ENCODE measurements at regions not wholly inside any gene's neighbourhood (a gene's known extent, or its start where the extent isn't known, plus 50 kb on each side); places are given as distances from the start of the nearest gene placed in this dataset.

GRCh38 chr14:25501749-25502148 is 451.8 kb upstream of the STXBP6 start:
- H4K20me1 ChIP-seq (replicated peaks; ENCODE audit: control insufficient read depth, insufficient read depth, low read length) = no peaks in the 10 kb centered on the region
- no peaks in the 10 kb centered on the region for H3K27me3 ChIP-seq (ENCODE audit: control insufficient read depth in 2 of 2, insufficient read depth in 2 of 2, low read length in 2 of 2)
- H3K79me2 ChIP-seq (ENCODE audit: control insufficient read depth, insufficient read depth, low read length) = no peaks in the 10 kb centered on the region
- intact Hi-C loops (cut with micrococcal nuclease) = no loop called here
- no peak overlapping the region for H3K4me2 ChIP-seq (ENCODE audit: insufficient read depth, low read length)
- no peaks in the 10 kb centered on the region for H3K36me3 ChIP-seq (ENCODE audit: control insufficient read depth, insufficient read depth, low read length)
- H3K9me3 ChIP-seq (replicated peaks; ENCODE audit: control insufficient read depth, insufficient read depth, low read depth, low read length) = no peaks in the 10 kb centered on the region
- FAIRE-seq (no peak), DNase-seq (ENCODE audit: extremely low read depth in 1 of 4, low spot score in 3 of 4) (no peak), ATAC-seq (no peak)
- no peak overlapping the region for H3K4me3 ChIP-seq
- no TSS peak for BruUV-seq (replicated peaks)
- WGBS (ENCODE audit: insufficient coverage, low coverage, missing lambda C conversion rate) = 2% methylated on average over 6 of the region's 6 CpGs
- CTCF ChIA-PET (ENCODE audit: low intra/inter-chr PET ratio) = no interaction called here
- no peak overlapping the region for H2AFZ ChIP-seq (ENCODE audit: low read depth, low read length)
- no peaks in the 10 kb centered on the region for H3K9me1 ChIP-seq (ENCODE audit: control insufficient read depth, insufficient read depth, low read length)
- no peak overlapping the region for H3K27ac ChIP-seq (ENCODE audit: extremely low read depth, low read depth, low read length)
- in situ Hi-C loops (cut with MboI) = no loop called here
- H3K4me1 ChIP-seq (replicated peaks in 1 of 2; ENCODE audit: control insufficient read depth in 2 of 2, insufficient read depth in 2 of 2, low read length in 2 of 2) = no peaks in the 10 kb centered on the region
- POLR2A ChIA-PET = no interaction called here
- H3K9ac ChIP-seq (ENCODE audit: insufficient read depth in 1 of 2, low read depth in 2 of 2, low read length in 2 of 2) = no peak overlapping the region
- TF ChIP-seq TBL1XR1 (IDR thresholded peaks at IDR 0.05; ENCODE audit: low read length in 2 of 2) (no peak), PTBP1 (IDR thresholded peaks at IDR 0.05; ENCODE audit: low read depth, low read length) (no peak), MITF (IDR thresholded peaks at IDR 0.05) (no peak), ZNF140 (CRISPR knock-in tag; IDR thresholded peaks at IDR 0.05) (no peak), SMARCC2 (IDR thresholded peaks at IDR 0.05; ENCODE audit: low read depth) (no peak), ZNF431 (CRISPR knock-in tag; IDR thresholded peaks at IDR 0.05) (no peak), XRCC5 (IDR thresholded peaks at IDR 0.05; ENCODE audit: low read depth, low read length) (no peak), NFRKB (IDR thresholded peaks at IDR 0.05; ENCODE audit: low read depth) (no peak), HMBOX1 (IDR thresholded peaks at IDR 0.05) (no peak), ZNF277 (CRISPR knock-in tag; IDR thresholded peaks at IDR 0.05; ENCODE audit: borderline replicate concordance) (no peak), ARID4B (CRISPR knock-in tag; IDR thresholded peaks at IDR 0.05) (no peak), ZNF76 (CRISPR knock-in tag; IDR thresholded peaks at IDR 0.05; ENCODE audit: borderline replicate concordance) (no peak), TAL1 (IDR thresholded peaks at IDR 0.05) (no peak), PKNOX1 (IDR thresholded peaks at IDR 0.05) (no peak), HOXB6 (CRISPR knock-in tag; IDR thresholded peaks at IDR 0.05; ENCODE audit: borderline replicate concordance) (no peak), NFATC3 (IDR thresholded peaks at IDR 0.05) (no peak)

Data from K562 (cell line).